ENCODE measurements at regions not wholly inside any gene's neighbourhood (a gene's known extent, or its start where the extent isn't known, plus 50 kb on each side); places are given as distances from the start of the nearest gene placed in this dataset.

GRCh38 chr21:15130751-15131150, 66.0 kb upstream of the NRIP1 start:
- no peaks in the 10 kb centered on the region for H3K9me3 ChIP-seq (replicated peaks; ENCODE audit: control insufficient read depth, insufficient read depth, low read length)
- FAIRE-seq: no peak
- ChIA-PET POLR2A (no interaction called here), SMC1A (ENCODE audit: uncharacterized antibody, unreplicated experiment) (no interaction called here), RAD21 (ENCODE audit: unreplicated experiment) (no interaction called here), CTCF (no interaction called here)
- no peak for ATAC-seq
- no peak overlapping the region for H3K27ac ChIP-seq (ENCODE audit: control insufficient read depth, insufficient read depth)
- in situ Hi-C loops (cut with MboI) (no loop called here), intact Hi-C loops (cut with micrococcal nuclease; ENCODE audit: unreplicated experiment) (no loop called here)
- H3K4me3 ChIP-seq: no peak overlapping the region
- TF ChIP-seq NR2F1 (conservative IDR thresholded peaks at IDR 0.05): no peak
- TF ChIP-seq POU2F2 (IDR thresholded peaks at IDR 0.05; ENCODE audit: borderline replicate concordance, low read depth, low read length): no peak
- no peak for TF ChIP-seq HSF1 (IDR thresholded peaks at IDR 0.05; ENCODE audit: low read depth, low read length)
- no peak for TF ChIP-seq MXI1 (IDR thresholded peaks at IDR 0.05; ENCODE audit: low read depth, low read length)
- TF ChIP-seq TARDBP (IDR thresholded peaks at IDR 0.05; ENCODE audit: borderline replicate concordance): no peak
- no peak for TF ChIP-seq ELK1 (IDR thresholded peaks at IDR 0.05; ENCODE audit: low read depth, low read length)
- no peak for TF ChIP-seq NFYB (IDR thresholded peaks at IDR 0.05; ENCODE audit: insufficient read depth, low read depth, low read length)
- no peak for TF ChIP-seq USF1 (IDR thresholded peaks at IDR 0.05; ENCODE audit: borderline replicate concordance, extremely low read length, insufficient read depth, low read depth, low read length)
- TF ChIP-seq STAT1 (conservative IDR thresholded peaks at IDR 0.05): no peak
- no peak for TF ChIP-seq ZBTB4 (CRISPR knock-in tag; IDR thresholded peaks at IDR 0.05)
- 0% methylated on average over 1 of the region's 1 CpG for WGBS (ENCODE audit: insufficient coverage, insufficient replicate concordance, low lambda C conversion rate, missing lambda C conversion rate)
- H3K9ac ChIP-seq (ENCODE audit: control insufficient read depth, insufficient read depth, low read length): no peak overlapping the region
- H3K4me2 ChIP-seq (ENCODE audit: control insufficient read depth, insufficient read depth): no peak overlapping the region
- H3K27me3 ChIP-seq (replicated peaks in 1 of 2; ENCODE audit: control insufficient read depth in 2 of 2, insufficient read depth in 2 of 2, low read length in 1 of 2): no peaks in the 10 kb centered on the region
- DNase-seq (ENCODE audit: low read depth, low spot score): no peak
- no peaks in the 10 kb centered on the region for H3K4me1 ChIP-seq (ENCODE audit: control insufficient read depth, insufficient read depth, low read length)
- BruUV-seq (replicated peaks): no TSS peak
- no peaks in the 10 kb centered on the region for H3K79me2 ChIP-seq (ENCODE audit: control insufficient read depth, insufficient read depth, low read length)
- H2AFZ ChIP-seq (ENCODE audit: control insufficient read depth, low read depth, low read length): no peak overlapping the region
- no peaks in the 10 kb centered on the region for H3K36me3 ChIP-seq (ENCODE audit: control insufficient read depth in 2 of 2, insufficient read depth in 2 of 2, low read length in 1 of 2)
- no peaks in the 10 kb centered on the region for H4K20me1 ChIP-seq (ENCODE audit: control insufficient read depth, insufficient read depth)
